Small intestine (tissue), 7 donors: ENCODE measurements at regions not wholly inside any gene's neighbourhood (a gene's known extent, or its start where the extent isn't known, plus 50 kb on each side); places are given as distances from the start of the nearest gene placed in this dataset.

ENCODE experiments used
- DNase-seq, 2 donors: peaks; one replicate each; pipeline versions ENCODE4 v3.0.0 to v3.0.0-alpha.2; 2013
- FAIRE-seq: peaks from 2 replicates; lab custom pipeline; 2012; peaks lifted over from hg19 to GRCh38; lab: Jason Lieb, UNC
- H3K27ac ChIP-seq, 3 donors: one replicate each; pipeline ENCODE4 v1.5.1; 2013; ENCODE audit warnings: low read length in 2 of 3, mild to moderate bottlenecking in 2 of 3, control low read depth in 1 of 3, inconsistent platforms in 1 of 3, low read depth in 1 of 3, moderate library complexity in 1 of 3
- H3K27me3 ChIP-seq, 3 donors: one replicate each; pipeline ENCODE4 v1.6.1; 2013; ENCODE audit warnings: low read length in 3 of 3, inconsistent platforms in 1 of 3; ENCODE audit not compliant: control insufficient read depth in 3 of 3, insufficient read depth in 3 of 3
- H3K36me3 ChIP-seq, 3 donors: one replicate each; pipeline ENCODE4 v1.6.1; 2013; ENCODE audit warnings: low read length in 3 of 3, inconsistent platforms in 1 of 3, low read depth in 1 of 3, mild to moderate bottlenecking in 1 of 3, moderate library complexity in 1 of 3; ENCODE audit not compliant: control insufficient read depth in 3 of 3, insufficient read depth in 2 of 3
- H3K4me1 ChIP-seq, 3 donors: one replicate each; pipeline ENCODE4 v1.6.1; 2013; ENCODE audit warnings: low read length in 2 of 3, inconsistent platforms in 1 of 3, low read depth in 1 of 3, mild to moderate bottlenecking in 1 of 3, moderate library complexity in 1 of 3; ENCODE audit not compliant: control insufficient read depth in 3 of 3, insufficient read depth in 2 of 3
- H3K4me3 ChIP-seq, 3 donors: one replicate each; pipeline ENCODE4 v1.5.1; 2013; ENCODE audit warnings: low read length in 3 of 3, control low read depth in 1 of 3, inconsistent platforms in 1 of 3, low read depth in 1 of 3, mild to moderate bottlenecking in 1 of 3, moderate library complexity in 1 of 3
- H3K9me3 ChIP-seq, 2 donors: one replicate each; pipeline ENCODE4 v1.6.1; 2013; ENCODE audit warnings: low read depth in 1 of 2, low read length in 1 of 2; ENCODE audit not compliant: control insufficient read depth in 2 of 2, insufficient read depth in 1 of 2
- WGBS, 3 donors: extraction: QIAGEN DNeasy Blood & Tissue Kit; methylation state at CpG; one replicate each; pipeline ENCODE4 v1.1.7; 2013; 5-methylcytosine and 5-hydroxymethylcytosine counted together
- donor health status: healthy with polysubstance abuse.
- donor health status: control.
- donor health status: control.
- donor health status: Bipolar disorder and iron deficiency.
- donor health status: healthy.

DNA sequence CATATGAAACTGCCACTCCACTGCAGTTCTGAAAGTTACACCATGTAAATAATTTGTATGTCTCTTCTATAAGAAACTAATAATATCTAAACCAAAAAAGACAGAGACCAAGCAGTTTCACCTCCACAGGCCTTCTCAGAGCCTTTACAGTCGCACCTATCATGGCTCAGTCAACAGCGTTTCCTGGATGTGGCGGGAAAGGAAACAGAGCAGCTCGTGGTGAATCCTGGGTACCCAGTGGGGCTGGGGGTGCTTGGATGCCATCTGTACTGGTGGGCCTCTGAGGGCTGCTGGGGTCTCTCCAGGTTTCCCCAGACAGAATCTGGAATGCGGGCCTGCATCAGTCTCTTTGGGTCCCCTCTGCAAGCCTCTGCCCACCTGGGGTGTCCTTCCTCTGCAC is 100.2 kb upstream of the CASZ1 start:
- no peak overlapping the region for H3K4me3 ChIP-seq
- H3K27me3 ChIP-seq, result no peaks in the 10 kb centered on the region
- FAIRE-seq (no peak), DNase-seq (no peak)
- H3K36me3 ChIP-seq, result no peaks in the 10 kb centered on the region
- peaks cover 0 to 25% (median 3%) of the 10 kb centered on the region in 3 donors for H3K4me1 ChIP-seq
- WGBS, 3 donors, result 74 to 84% (median 75%) methylated on average over 5 of the region's 5 CpGs
- H3K9me3 ChIP-seq, result no peaks in the 10 kb centered on the region
- H3K27ac ChIP-seq, result no peak overlapping the region

DNA sequence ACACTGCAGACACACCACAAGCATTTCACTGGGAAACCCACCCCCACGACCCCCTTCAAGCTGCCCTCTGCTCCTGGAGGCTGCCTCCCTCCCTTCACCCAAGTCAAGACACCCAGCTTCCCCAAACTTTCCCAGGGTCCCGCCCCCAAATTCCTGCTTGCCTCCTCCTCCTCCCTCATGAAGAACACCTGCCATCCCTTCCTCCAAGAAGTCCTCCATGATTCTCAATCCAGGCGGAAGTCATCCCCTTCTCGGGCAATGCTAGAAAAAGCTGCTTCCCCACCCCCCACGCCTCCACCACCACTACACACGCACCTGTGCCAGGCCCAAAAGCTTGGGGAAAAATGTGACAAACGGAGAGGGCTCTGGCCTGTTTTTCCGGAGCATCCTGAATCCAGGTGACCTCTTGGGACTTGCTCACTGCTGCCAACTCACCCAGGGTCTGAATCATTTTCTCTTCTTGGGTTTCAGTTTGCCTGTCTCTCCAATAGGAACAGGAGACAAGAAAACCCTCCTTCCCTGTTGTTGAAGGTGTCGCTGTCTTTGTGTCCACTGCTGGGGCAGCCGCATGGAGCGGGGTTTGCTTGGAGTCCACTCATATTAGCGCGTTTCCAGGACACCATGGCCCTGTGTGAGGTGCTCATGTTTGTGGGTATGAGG is 101.0 kb upstream of the CASZ1 start:
- H3K36me3 ChIP-seq, result no peaks in the 10 kb centered on the region
- H3K4me1 ChIP-seq, result peaks cover 0 to 33% (median 3%) of the 10 kb centered on the region in 3 donors
- DNase-seq (no peak), FAIRE-seq (no peak)
- no peaks in the 10 kb centered on the region for H3K9me3 ChIP-seq
- 85 to 92% (median 88%) methylated on average over 13 of the region's 13 CpGs for WGBS, 3 donors
- no peaks in the 10 kb centered on the region for H3K27me3 ChIP-seq
- H3K4me3 ChIP-seq, result no peak overlapping the region
- H3K27ac ChIP-seq, result no peak overlapping the region

DNA sequence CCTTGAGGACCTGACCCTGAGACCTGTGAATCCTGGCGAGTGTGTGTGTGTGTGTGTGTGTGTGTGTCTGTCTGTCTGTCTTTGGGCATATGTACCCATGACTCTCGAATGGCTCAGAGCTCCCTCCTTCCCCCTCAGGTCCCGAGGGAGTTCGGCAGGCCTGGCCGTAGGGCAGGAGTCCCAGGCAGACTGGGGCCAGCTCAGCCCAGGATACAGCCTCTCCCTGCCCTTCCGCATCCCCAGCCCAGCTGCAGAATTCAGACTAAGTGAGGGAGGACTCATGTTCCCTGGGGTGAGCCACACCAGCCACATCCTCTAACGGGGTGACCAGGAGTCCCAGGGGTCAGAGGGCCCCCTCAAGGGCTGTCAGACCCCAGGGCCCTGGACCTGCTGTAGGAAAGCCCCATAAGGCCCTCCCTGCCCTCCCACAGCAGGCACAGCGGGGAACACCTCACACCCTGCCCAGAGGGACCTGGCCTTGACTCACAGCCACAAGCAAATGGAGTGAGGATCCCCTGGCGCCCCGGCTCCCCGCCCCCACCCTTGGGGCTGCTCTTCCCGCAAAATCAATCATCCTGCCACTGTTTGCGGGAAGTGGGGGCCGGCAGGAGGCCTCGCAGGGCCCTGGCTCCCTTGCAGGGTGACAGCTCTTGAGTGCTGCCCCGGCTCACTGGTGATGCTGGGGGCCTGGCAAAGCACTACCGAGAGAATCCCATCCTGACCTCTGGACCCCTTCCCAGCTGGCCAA is 101.7 kb upstream of the CASZ1 start:
- DNase-seq, result peak in 1 of 2 donors; percentile 28
- H3K27me3 ChIP-seq, result no peaks in the 10 kb centered on the region
- FAIRE-seq, result no peak
- H3K36me3 ChIP-seq, result no peaks in the 10 kb centered on the region
- no peak overlapping the region for H3K4me3 ChIP-seq
- peaks cover 0 to 36% (median 3%) of the 10 kb centered on the region in 3 donors for H3K4me1 ChIP-seq
- 53 to 59% (median 54%) methylated on average over 16 to 17 of the region's 17 CpGs for WGBS, 3 donors
- no peak overlapping the region for H3K27ac ChIP-seq
- no peaks in the 10 kb centered on the region for H3K9me3 ChIP-seq

DNA sequence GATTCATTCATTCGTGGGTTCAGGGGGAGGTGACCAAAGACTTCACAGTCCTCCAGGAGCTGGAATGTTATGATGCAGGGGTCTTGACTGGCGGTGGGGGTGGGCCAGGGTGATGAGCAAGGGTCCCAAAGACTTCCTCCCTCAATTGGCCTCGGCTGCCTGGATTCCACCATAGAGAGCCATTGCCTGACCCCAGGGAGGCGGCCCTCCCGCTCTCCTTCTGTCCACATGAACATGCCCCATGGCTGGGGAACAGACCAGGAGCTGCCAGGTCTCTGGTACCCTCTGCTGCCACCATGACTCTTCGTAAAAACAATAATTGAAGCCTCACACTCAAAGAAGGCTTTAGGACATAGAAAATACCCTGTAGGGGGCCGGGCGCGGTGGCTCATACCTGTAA is 102.5 kb upstream of the CASZ1 start:
- Histone ChIP-seq H3K4me3 (no peak overlapping the region), H3K27me3 (no peaks in the 10 kb centered on the region), H3K4me1 (peaks cover 0 to 36% (median 3%) of the 10 kb centered on the region in 3 donors), H3K27ac (no peak overlapping the region), H3K36me3 (no peaks in the 10 kb centered on the region), H3K9me3 (no peaks in the 10 kb centered on the region)
- FAIRE-seq, result no peak
- DNase-seq, result no peak
- WGBS, 3 donors, result 86 to 92% (median 87%) methylated on average over 9 of the region's 9 CpGs

DNA sequence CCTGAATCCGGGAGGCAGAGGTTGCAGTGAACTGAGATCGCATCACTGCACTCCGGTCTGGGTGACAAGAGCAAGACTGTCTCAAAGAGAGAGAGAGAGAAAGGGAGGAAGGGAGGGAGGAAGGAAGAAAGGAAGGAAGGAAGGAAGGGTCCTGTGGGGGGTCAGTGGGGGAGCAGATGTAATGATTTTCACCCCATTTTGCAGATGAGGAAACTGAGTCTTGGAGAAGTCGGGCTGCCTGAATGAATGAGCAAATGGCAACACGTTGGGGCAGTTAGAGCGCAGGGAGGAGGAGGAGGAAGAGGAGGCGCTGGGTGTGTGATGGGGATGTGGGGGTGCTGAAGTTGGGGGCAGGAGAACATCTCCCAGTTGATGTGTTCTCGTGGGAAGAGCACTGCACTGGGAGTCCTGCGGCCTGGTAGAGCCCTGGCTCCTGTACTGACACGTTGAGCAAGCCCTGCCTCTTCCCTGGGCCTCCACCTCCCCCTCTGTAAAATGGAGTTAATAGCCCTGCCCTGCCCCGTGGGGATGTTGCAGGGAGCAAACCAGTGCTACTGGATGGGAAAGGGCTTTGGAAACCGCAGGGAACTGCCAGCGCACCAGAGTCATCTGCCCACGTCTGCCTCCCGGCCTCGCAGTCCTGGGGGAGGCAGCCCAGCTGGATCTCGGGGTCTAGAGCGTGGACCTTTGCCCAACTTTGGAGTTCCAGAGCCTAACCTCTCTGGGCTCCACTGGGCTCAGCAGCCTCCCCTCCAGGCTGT is 103.2 kb upstream of the CASZ1 start:
- DNase-seq (no peak), FAIRE-seq (no peak)
- Histone ChIP-seq H3K4me3 (no peak overlapping the region), H3K9me3 (no peaks in the 10 kb centered on the region), H3K4me1 (peaks cover 0 to 39% (median 3%) of the 10 kb centered on the region in 3 donors), H3K36me3 (no peaks in the 10 kb centered on the region), H3K27ac (no peak overlapping the region), H3K27me3 (no peaks in the 10 kb centered on the region)
- 72 to 81% (median 76%) methylated on average over 17 to 18 of the region's 18 CpGs for WGBS, 3 donors

DNA sequence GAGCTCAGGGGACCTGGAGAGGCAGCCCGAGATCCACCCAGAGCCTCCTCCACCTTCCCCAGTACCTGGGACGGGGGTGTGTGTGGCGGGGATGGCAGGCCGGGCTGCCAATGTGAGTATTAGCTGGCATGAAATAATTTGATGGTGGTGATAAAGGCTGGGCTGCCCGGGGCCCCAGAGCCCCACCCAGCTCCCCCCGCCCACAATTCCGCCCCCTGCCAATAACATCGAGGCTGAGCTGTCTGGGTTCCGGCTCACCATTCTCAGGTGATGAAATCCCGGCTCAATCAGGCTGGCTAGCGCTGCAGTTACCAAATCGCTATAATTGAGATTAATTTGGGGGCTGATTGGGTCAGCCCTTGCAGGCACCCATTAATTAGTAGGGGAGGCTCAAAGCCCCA is 103.8 kb upstream of the CASZ1 start:
- H3K9me3 ChIP-seq, result no peaks in the 10 kb centered on the region
- H3K4me1 ChIP-seq, result peaks cover 0 to 43% (median 3%) of the 10 kb centered on the region in 3 donors
- no peak for DNase-seq
- 25 to 54% (median 43%) methylated on average over 11 to 12 of the region's 12 CpGs for WGBS, 3 donors
- FAIRE-seq, result no peak
- peak overlapping the region in 1 of 3 donors; percentile 96 for H3K27ac ChIP-seq
- no peaks in the 10 kb centered on the region for H3K36me3 ChIP-seq
- no peaks in the 10 kb centered on the region for H3K27me3 ChIP-seq
- no peak overlapping the region for H3K4me3 ChIP-seq

DNA sequence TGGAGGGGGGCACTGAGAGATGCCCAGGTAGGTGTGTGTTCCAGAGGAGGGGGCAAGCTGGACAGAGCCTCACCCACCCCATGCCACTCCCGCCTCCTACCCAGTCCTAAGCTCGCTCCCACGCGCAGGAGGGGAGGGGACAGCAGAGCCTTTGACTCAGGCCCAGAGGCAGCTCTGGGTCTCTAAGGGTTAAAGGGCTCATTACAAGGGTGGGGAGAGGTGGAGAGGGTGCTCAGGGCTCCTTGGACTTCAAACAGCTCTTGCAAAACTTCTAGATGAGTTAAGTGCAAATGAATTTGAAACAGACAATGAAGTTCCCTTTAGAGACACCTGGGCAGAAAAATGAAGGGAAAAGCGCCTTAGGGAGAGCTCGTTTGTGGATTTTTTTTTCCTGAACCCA is 104.2 kb upstream of the CASZ1 start:
- Histone ChIP-seq H3K36me3 (no peaks in the 10 kb centered on the region), H3K4me3 (peak overlapping the region in 1 of 3 donors; percentile 35), H3K27ac (peak overlapping the region in 1 of 3 donors; percentile 96), H3K27me3 (no peaks in the 10 kb centered on the region), H3K9me3 (no peaks in the 10 kb centered on the region), H3K4me1 (peaks cover 0 to 43% (median 3%) of the 10 kb centered on the region in 3 donors)
- FAIRE-seq (no peak), DNase-seq (peak; percentile 79 to 87)
- 23 to 64% (median 30%) methylated on average over 6 of the region's 6 CpGs for WGBS, 3 donors
